HG03469 (cell line): ENCODE measurements at regions not wholly inside any gene's neighbourhood (a gene's known extent, or its start where the extent isn't known, plus 50 kb on each side); places are given as distances from the start of the nearest gene placed in this dataset.

ENCODE experiments used
- ATAC-seq: cut with Tn5 transposase; IDR thresholded peaks from one replicate; pipeline ENCODE4 v1.9.1; 2021; ENCODE audit warnings: mild to moderate bottlenecking, moderate library complexity, moderate number of reproducible peaks; ENCODE audit not compliant: unreplicated experiment

DNA sequence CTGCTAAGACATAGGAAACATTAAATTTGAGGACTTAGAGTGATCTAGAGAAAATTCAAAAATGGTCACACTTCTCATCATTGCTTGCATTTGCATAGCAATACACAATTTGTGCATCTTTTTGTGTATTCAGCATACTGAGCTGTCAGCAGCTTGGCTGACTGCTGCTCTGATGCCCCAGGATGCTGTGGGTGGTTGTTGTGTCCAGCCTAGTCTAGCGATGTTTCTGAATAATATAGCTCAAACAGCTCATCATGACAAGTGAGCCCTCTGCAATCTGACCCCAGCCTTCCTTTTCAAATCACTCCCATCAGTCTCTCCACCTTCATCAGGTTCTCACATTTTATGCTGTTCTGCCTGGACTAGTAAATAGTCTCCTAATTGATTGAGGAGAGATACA is 483.7 kb upstream of the SPHKAP start:
- ATAC-seq: no peak

DNA sequence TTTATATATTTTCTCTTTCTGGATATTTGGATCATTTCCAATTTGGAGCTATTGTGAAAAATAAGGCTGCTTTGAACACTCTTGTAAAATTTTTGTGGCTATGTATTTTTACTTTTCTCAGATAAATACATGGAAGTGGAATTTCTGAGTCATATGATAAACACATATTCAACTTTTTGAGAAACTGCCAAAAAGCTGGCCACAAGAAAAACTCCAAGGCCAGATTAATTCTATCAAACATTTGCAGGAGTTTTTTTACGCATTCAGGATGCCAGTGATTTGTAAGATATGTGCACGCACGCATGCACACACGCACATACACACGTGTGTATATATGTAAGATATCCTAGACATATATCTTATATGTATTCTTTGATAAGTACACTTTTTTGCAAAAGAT is 477.5 kb upstream of the SPHKAP start:
- ATAC-seq: no peak

DNA sequence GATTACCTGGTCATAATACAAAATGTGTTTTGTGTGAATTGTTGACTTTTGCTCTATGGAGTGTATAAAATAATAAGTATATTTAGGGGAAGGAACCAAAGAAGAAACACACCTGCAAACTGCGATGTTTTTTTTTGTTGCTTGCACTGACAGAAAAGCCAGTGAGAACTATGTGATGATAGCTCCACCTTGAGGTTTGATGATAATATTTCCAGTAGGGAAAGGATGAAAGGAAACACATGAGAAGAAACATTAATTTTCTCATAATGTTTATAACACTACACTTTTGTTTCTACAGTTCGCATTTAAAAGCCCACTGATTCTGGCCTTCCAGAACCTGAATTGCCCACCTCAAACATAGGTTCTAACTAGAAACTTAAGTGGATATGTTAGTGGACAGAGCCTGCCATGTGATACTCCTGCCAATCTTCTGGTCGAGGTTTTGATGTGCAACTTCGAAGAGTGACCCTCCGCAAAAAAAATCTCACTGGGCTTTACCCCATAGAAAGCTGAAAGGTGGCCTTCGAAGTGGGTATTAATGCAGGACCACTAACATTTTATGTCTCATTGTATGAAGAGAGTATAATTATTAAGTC is 476.4 kb upstream of the SPHKAP start:
- no peak for ATAC-seq

DNA sequence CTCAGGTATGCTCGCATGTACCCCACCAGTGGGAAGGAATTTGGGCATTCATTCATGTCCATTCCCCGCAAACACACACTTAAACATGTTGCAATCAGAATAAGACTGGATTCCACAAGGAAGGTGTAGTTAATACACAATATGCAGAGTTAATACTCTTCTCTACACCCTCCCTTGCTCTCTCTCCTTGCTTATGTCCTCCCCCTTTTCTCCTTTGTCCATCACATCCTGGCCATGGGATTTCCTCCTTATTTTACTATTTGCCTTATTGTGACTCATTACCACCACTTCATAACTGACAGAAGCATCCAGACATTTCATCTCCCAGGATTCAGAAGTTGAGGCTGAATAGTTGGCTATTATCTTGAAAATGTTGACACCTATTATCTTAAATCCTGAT is 473.8 kb upstream of the SPHKAP start:
- ATAC-seq: no peak

DNA sequence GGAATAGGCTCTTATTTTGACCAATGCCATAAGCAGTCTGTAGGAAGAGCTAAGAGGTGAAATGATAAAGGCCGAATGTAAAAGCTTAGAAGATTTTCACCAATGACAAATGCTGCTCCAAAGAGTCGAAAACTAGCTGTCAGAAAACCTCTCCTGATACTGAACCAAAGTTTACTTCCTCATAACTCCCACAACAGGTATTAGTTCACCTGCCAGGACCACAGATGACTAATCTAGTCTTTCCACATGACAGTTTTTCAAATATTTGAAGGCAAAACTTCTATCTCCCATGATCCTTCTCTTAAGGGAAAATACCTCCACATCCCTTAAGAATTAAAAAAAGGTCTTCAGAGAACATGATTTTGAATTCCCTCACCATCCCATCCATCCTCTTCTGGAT is 473.2 kb upstream of the SPHKAP start:
- no peak for ATAC-seq

DNA sequence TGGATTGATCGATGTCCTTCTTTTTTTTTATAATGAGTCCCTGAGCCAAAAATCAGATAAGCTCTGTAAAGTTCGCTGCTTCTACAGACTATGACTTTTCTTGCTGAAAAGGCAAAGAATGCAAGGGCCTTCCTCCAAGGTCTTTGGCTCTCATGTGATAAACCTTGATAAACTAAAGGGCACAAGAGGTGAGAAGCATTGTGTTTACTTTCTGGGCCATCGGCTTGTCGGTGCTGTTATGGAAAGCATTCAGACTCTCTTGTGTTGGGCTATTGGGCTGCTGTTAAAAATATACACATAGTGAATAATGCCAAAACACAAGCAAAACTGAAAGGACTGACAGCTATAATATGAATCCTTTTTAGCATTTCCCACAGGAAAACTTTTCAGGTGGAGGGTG is 472.4 kb upstream of the SPHKAP start:
- no peak for ATAC-seq

DNA sequence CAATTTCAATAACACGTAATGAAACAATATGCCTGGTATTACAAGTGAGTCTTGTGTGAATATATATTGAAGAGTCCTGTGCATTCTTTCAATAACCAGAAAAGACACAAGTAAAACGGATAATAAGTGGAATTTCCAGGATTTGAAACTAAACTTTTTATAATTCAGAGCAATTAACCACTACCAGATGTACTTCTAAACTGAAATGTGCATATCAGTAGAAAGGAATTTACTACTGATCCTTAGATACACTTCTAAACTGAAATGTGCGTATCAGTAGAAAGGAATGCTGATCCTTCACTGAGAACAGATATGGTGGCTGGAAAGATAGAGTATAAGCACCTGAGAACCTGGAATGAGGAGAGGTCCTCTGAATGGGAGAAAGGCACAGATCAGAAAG is 470.9 kb upstream of the SPHKAP start:
- no peak for ATAC-seq

DNA sequence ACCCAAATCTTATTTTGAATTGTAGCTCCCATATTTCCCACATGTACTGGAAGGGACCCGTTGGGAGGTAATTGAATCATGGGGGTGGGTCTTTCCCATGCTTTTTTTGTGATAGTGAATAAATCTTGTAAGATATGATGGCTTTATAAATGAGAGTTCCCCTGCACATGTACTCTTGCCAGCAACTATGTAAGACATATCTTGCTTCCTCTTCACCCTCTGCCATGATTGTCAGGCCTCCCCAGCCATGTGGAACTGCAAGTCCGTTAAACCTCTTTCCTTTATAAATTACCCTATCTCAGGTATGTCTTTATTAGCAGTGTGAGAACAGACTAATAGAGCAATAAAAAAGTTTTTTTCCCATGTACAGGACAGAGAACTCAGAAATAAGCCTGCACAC is 468.4 kb upstream of the SPHKAP start:
- ATAC-seq: no peak

DNA sequence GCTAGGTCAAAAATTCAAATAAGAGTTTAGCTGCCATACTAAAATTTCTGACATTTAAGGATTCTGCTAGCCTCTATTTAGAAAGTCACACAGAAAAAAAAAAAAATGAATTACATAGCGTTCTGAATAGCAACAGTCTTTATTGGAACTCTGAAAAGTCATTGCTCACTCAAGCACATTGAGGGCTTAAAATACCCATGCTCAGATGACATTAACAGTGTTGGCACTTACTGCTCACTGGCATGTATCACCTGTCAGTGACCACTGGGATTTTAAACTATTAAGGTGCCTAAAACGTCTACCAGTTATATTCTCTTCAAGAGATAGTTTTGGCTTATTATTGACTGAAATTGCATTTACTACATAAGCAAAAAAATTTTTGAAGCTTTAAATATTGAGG is 468.0 kb upstream of the SPHKAP start:
- ATAC-seq: no peak

DNA sequence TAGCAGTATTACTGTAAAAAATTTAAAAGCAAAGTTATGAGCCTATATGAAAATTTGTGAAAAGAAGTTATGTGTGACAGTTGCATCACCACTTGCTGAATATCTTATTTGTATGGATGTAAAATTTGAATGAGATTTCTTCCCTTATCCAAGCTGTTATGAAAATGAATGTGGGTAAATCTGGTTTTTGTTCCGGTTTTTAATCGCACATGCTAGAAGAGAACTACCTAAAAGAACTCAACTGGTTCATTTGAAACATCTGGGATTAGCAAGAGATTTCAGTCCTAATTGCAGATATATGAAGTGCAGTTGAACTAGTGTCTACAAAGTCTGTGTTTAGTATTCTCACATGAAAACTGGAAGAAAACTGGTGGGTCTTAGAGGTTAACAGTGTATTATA is 467.1 kb upstream of the SPHKAP start:
- ATAC-seq: no peak

DNA sequence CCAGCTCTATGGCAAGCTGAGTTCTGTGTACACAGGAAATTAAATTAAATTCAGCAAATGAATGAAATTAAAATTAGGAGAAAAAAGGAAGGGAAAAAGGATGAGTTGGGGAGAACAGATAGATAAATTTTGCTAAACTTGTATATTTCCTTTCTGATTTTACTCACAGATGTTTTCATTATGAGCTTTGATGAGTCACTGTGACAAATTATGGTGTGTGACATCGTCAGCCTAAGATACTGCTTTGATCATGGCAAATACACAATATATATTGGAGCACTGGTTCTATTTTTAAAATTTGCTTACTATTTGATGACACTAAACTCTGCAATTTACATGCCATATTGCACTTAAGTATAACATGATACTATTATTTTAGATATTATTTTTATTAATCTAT is 464.6 kb upstream of the SPHKAP start:
- ATAC-seq: no peak

DNA sequence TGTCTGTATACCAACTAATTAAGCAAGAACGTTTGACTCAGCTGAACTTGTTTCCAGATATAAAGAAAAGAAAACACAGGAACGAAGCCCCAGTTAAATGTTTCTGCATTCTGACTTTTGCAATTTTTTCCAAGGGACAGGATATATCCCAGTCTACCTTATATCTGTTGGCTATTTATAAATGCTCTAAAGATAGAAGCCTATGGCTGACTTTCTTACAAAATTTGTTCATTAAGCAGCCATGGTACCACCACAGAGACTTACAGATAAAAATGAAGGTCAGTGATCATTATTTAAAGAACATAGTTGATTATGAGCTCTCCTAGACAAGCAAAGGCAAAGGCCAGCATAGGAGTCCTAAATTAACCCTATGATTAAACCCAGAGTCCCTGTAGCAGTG is 462.7 kb upstream of the SPHKAP start:
- no peak for ATAC-seq

DNA sequence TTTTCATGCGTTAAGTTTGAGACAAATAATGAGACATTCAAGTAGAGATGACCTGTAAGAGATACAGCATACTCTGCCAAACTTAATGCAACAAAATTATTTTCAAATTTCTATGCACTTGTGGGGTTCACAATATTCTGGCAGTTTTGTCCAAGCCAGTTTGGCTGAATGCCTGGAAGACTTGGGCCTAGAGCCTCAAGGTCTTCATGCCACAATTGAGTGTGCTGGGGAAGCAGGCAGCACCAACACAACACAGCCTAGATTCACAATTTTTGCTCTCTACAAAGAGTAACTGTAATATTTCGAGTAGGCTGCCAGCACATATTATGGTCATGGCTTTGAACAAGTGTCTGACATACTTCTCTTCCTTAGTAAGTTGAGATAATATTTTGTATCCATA is 461.4 kb upstream of the SPHKAP start:
- ATAC-seq: no peak

DNA sequence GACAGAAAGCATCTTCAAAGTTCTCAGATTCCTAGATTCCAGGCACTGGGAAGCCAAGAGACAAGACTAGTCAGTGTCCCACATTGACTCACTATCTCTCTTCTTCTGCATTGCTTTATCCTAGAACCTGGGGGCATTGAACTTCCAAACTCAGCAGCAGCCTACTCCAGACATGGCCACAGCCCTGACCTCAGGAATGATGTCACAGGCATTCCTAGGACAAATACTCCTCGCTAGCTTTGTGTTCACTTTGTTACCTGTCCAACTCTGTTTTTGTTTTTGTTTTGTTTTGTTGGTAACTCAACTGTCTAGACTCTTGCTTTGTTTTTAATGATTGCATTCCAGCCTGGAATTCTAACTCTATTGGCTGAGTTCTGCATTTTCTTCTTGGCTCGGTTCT is 449.3 kb upstream of the SPHKAP start:
- ATAC-seq: no peak

DNA sequence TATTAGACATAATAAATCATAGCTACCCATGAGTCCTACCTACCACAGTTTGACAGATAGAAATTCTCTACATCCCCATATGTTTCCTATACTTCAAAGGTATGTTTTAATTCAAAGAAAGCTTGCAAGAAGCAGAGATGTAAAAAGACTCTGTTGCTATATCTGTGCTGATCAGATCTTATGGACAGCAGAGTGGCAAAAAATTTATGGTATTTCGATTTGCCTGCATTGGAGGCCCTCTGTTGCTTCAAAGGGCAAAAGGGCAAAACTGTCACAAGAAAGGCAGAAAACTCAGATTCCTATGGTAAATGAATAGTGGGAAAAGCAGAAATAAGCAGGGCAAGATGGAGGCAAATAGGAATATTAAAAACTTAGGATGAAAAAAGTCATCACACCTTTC is 447.8 kb upstream of the SPHKAP start:
- ATAC-seq: no peak

DNA sequence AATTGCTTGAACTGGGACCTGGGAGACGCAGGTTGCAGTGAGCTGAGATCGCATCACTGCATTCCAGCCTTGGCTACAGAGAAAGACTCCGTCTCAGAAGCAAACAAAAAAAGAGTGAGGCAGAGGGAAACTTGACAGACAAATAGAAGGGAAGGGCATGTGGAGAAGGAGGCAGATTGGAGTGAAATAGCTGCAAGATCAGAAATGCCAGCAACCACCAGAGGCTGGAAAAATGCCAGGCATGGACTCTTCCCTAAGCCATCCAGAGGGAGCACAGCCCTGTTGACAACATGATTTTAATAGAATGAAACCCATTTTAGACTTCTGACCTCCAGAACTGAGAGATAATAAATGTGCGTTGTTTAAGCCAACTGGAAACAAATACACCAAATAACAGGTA is 447.2 kb upstream of the SPHKAP start:
- ATAC-seq: no peak

DNA sequence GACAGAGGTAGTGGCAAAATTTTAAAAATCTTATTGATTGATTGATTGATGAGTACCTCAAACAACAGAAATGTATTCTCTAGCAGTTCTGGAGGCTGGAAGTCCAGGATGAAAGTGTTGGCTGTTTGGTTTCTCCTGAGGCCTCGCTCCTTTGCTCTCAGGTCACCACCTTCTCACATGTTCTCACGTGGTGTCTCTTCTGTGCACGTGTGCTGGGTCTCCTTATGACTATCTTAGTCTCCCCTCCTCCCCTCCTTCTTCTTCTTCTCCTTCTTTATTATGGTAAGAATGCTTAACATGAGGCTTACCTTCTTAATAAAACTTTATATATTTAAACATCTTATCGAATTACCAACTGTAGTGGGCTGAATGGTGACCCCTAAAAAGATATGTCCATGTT is 446.0 kb upstream of the SPHKAP start:
- ATAC-seq: no peak

DNA sequence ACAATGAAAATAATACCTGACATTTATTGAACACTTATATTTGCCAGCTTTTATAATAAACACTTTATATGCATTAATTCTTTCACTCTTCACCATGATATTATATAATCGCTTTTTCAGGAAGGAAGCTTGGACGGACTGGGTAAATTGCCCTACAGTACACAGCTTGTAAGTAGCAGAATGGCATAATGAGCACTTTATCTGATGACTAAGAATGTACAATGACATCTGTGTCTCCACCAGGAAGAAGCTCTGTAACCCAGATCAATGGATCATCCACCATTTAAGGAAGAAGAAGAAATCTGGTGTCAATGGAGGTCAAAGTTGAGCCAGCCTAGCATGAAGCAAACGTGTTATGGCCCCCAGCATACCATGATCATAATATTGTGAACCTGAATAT is 444.0 kb upstream of the SPHKAP start:
- no peak for ATAC-seq

DNA sequence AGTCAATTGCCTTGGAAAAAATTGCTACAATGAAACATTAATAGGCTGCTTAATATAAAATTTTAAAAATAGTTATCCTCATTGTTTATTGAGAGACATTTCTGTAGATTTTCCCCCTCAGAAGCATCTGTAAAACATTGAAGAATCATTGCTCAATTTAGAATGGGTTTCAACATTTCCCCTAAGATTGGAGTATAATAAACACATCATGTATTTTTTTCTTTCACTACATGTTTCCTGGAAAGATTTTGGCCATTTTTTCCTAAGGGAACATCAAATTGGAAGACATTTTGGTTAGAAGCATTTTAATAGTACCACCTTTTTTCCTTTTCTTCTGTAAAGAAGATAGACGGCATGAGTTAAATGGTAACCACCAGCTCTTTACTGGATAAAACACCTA is 443.2 kb upstream of the SPHKAP start:
- no peak for ATAC-seq

DNA sequence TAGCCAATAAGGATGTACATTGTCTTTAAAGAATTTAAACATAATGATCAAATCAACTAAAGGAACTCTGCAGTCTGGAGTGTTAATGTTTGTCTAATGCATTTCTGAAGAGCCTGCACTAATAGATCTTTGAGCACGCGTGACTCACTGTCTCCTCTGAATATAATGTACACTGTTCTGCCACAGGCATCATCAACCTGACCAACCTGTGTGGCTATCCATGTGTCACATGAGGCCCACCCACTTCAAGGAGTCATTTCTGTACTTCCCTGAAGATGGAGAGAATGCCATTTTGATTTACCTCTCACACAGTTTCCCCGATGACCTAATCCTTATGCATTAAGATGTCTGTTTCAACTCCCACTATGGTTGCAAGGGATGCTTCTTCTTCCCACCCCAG is 434.0 kb upstream of the SPHKAP start:
- no peak for ATAC-seq

DNA sequence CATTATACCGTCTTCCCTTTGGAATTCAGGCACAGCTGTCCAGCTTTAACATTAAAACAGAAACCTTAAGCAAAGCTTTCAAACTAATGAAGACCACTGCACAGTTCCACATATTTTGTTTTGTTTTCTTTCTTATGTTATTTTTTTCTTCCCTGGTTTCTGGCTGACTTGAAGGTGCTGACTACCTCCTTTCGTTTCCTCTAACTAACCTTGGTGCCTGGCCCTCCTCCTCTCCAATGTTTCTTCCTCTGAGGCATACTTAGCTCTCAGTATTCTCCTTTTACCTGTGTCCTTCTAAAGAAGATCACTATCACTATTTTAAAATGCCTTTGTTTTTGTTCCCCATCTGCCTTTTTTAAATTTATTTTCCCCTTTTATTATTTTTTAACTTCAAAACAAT is 433.3 kb upstream of the SPHKAP start:
- ATAC-seq: no peak

DNA sequence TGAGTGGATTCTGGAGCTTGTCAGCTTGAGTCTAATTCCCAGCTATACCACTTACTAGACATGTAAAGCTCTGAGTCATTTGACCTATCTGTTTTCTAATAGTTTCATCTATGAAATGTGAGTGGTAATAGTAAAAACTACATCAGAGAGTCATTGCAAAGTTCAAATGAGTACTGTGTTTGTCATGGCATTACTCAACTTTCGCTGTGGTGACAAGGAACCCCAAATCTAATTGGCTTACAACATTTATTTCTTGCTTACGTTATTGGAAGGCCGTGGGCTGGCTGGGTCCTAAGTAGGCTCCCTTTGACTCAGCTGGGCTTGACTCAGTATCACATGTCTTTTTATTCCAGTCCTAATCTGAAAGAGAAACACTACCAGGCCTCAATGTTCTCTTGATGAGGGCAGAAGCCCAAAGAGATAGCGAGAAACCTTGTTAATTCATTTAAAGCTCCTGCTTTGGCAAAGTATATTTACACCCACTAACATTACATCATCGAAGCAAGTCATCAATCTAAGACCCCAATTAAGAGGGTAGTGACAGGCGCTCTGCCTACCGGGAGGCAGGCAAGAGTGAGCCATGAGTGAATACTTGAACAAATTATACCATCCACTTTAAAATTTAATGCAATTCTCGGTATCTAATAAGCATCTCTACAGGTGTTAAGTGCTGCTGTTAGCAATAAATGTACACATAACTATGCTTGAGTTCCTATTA is 431.8 kb upstream of the SPHKAP start:
- ATAC-seq: no peak

DNA sequence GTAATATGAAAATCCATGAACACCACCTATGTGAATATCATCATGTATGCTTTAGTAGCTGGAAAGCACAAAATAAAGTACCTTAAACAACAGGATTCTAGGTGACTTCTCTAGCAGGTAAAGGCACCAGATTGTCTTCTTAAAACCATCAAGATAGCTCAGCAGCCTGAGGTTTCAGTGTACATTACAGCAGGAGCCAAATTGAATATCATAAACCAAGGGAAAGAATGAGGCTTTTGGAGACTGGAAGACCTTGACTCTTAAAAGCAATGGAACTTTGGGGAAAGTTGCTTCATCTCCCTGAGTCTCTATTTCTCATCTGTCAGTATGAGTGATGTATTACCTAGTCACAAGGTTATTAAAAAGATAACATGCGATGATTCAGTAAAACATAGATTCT is 429.7 kb upstream of the SPHKAP start:
- ATAC-seq: no peak
